OCI-LY7 (cell line): ENCODE measurements at regions not wholly inside any gene's neighbourhood (a gene's known extent, or its start where the extent isn't known, plus 50 kb on each side); places are given as distances from the start of the nearest gene placed in this dataset.
A peak's percentile ranks its signal among the peaks of the same experiment; 100 is the strongest.

Experiments
- BruUV-seq: library from RNA; stranded (reverse); fragments of 400-500 nt; replicated peaks from 2 replicates; lab custom pipeline; 2021; lab: Mats Ljungman, UMichigan
- CTCF ChIA-PET: fragments of 300-600 bp; sonication (Branson Sonifier 250); formaldehyde crosslinking; loops from one replicate; lab custom pipeline; 2022; ENCODE audit warnings: antibody characterized with exemption; ENCODE audit not compliant: unreplicated experiment; lab: Charles Lee
- POLR2A ChIA-PET: fragments of 300-600 bp; sonication (Branson Sonifier 250); formaldehyde crosslinking; loops from one replicate; lab custom pipeline; 2022; ENCODE audit warnings: antibody characterized with exemption; lab: Charles Lee
- DNase-seq: peaks from one replicate; pipeline ENCODE4 v3.0.0-alpha.2; 2015; ENCODE audit warnings: low spot score
- H2AFZ ChIP-seq: fragments of 200-600 bp; sonication (generic), shearing (Covaris generic); 2 replicates; pipeline ENCODE4 v1.6.1; 2014; ENCODE audit warnings: mild to moderate bottlenecking, antibody characterized with exemption, low read length, moderate library complexity
- H3K27ac ChIP-seq: fragments of 200-600 bp; sonication (generic); 2 replicates; pipeline ENCODE4 v1.5.1; 2014; ENCODE audit warnings: mixed run types, low read depth, mild to moderate bottlenecking, moderate library complexity, low read length, inconsistent platforms; ENCODE audit not compliant: poor library complexity, severe bottlenecking
- H3K36me3 ChIP-seq: fragments of 200-600 bp; sonication (generic); 2 replicates; pipeline ENCODE4 v1.6.1; 2014; ENCODE audit warnings: mild to moderate bottlenecking, antibody characterized with exemption, low read length, moderate library complexity, mixed read lengths; ENCODE audit not compliant: insufficient read depth
- H3K4me1 ChIP-seq: fragments of 200-600 bp; sonication (generic); 2 replicates; pipeline ENCODE4 v1.5.1; 2014; ENCODE audit warnings: mild to moderate bottlenecking, low read length; ENCODE audit not compliant: insufficient read depth, poor library complexity, severe bottlenecking
- H3K4me2 ChIP-seq: fragments of 200-600 bp; sonication (generic); 2 replicates; pipeline ENCODE4 v1.6.1; 2014; ENCODE audit warnings: mild to moderate bottlenecking, low read length
- H3K4me3 ChIP-seq: fragments of 200-600 bp; sonication (generic); 2 replicates; pipeline ENCODE4 v1.5.1; 2014; ENCODE audit warnings: mild to moderate bottlenecking, low read depth, low read length; ENCODE audit not compliant: poor library complexity, severe bottlenecking
- H3K79me2 ChIP-seq: fragments of 200-600 bp; sonication (generic); 2 replicates; pipeline ENCODE4 v1.6.1; 2016; ENCODE audit warnings: low read depth, mild to moderate bottlenecking, low read length, moderate library complexity, mixed read lengths; ENCODE audit not compliant: insufficient read depth
- H3K9me2 ChIP-seq: fragments of 200-600 bp; sonication (generic); 2 replicates; pipeline ENCODE4 v1.6.1; 2016; ENCODE audit warnings: mild to moderate bottlenecking, low read length, mixed read lengths; ENCODE audit not compliant: insufficient read depth
- H3K9me3 ChIP-seq: fragments of 200-600 bp; sonication (generic); 2 replicates; pipeline ENCODE4 v1.6.1; 2014; ENCODE audit warnings: mild to moderate bottlenecking, mixed run types, low read length, mixed read lengths
- H4K20me1 ChIP-seq: fragments of 200-600 bp; sonication (generic); 2 replicates; pipeline ENCODE4 v1.6.1; 2014; ENCODE audit warnings: mild to moderate bottlenecking, antibody characterized with exemption, low read length, moderate library complexity, mixed read lengths; ENCODE audit not compliant: insufficient read depth
- CTCF ChIP-seq: fragments of 200-600 bp; sonication (generic); conservative IDR thresholded peaks from 2 replicates; pipeline ENCODE4 v1.5.1; 2014; ENCODE audit warnings: mild to moderate bottlenecking, antibody characterized with exemption, low read length, moderate library complexity, mixed read lengths
- EZH2phosphoT487 ChIP-seq: fragments of 200-600 bp; sonication (generic); IDR thresholded peaks from 2 replicates; pipeline ENCODE4 v1.6.1; 2018; ENCODE audit warnings: low read depth, borderline replicate concordance, mild to moderate bottlenecking, mixed run types, antibody characterized with exemption, low read length, moderate library complexity, mixed read lengths
- intact Hi-C: fragments of 100-400 bp; cut with micrococcal nuclease; formaldehyde crosslinking; loops from one replicate; pipeline ENCODE4 v1.10.0; 2022; ENCODE audit not compliant: unreplicated experiment

GRCh38 chr2:15796167-15796942, 144.0 kb upstream of the MYCN start:
- Histone ChIP-seq H3K9me2 (no peaks in the 10 kb centered on the region), H3K4me2 (no peak overlapping the region), H3K27ac (no peak overlapping the region), H2AFZ (no peak overlapping the region), H3K79me2 (no peaks in the 10 kb centered on the region), H3K4me3 (no peak overlapping the region), H4K20me1 (no peaks in the 10 kb centered on the region), H3K36me3 (no peaks in the 10 kb centered on the region), H3K4me1 (no peaks in the 10 kb centered on the region), H3K9me3 (no peaks in the 10 kb centered on the region)
- TF ChIP-seq CTCF (no peak), EZH2phosphoT487 (no peak)
- ChIA-PET POLR2A (no interaction called here), CTCF (interaction anchor here (0.6 kb wide), 1 partner anchor 219 kb away, joined by 3 read pairs; no protein-coding TSS in a partner anchor)
- intact Hi-C loops = no loop called here
- no peak for DNase-seq
- BruUV-seq = no TSS peak

GRCh38 chr2:15797231-15797938, 143.0 kb upstream of the MYCN start:
- ChIA-PET CTCF (no interaction called here), POLR2A (no interaction called here)
- Histone ChIP-seq H4K20me1 (no peaks in the 10 kb centered on the region), H3K4me3 (no peak overlapping the region), H3K36me3 (no peaks in the 10 kb centered on the region), H3K9me2 (no peaks in the 10 kb centered on the region), H3K4me1 (no peaks in the 10 kb centered on the region), H3K79me2 (no peaks in the 10 kb centered on the region), H3K9me3 (no peaks in the 10 kb centered on the region), H2AFZ (no peak overlapping the region), H3K27ac (no peak overlapping the region), H3K4me2 (no peak overlapping the region)
- intact Hi-C loops = no loop called here
- no peak for TF ChIP-seq EZH2phosphoT487
- TF ChIP-seq CTCF = peak; percentile 34; the same call in 1 of the 2 replicates
- peak; percentile 6 for DNase-seq
- BruUV-seq = no TSS peak

GRCh38 chr2:15797939-15798281, 142.4 kb upstream of the MYCN start:
- Histone ChIP-seq H3K9me3 (no peaks in the 10 kb centered on the region), H3K36me3 (no peaks in the 10 kb centered on the region), H2AFZ (no peak overlapping the region), H3K79me2 (no peaks in the 10 kb centered on the region), H3K4me2 (no peak overlapping the region), H3K4me1 (no peaks in the 10 kb centered on the region), H3K9me2 (no peaks in the 10 kb centered on the region), H4K20me1 (no peaks in the 10 kb centered on the region), H3K4me3 (no peak overlapping the region), H3K27ac (no peak overlapping the region)
- intact Hi-C loops = no loop called here
- DNase-seq = no peak
- POLR2A ChIA-PET = no interaction called here
- CTCF ChIA-PET = no interaction called here
- TF ChIP-seq EZH2phosphoT487 = no peak
- TF ChIP-seq CTCF = no peak
- no TSS peak for BruUV-seq
